Uterus (tissue), 3 donors: ENCODE measurements at regions not wholly inside any gene's neighbourhood (a gene's known extent, or its start where the extent isn't known, plus 50 kb on each side); places are given as distances from the start of the nearest gene placed in this dataset.

Experiments
- DNase-seq, 2 donors: peaks; one replicate each; pipeline ENCODE4 v3.0.0-alpha.2; 2019 to 2020
- H3K27ac ChIP-seq, 2 donors: fragments of 200-600 bp; sonication (generic); 1 replicate in 1 of 2; 2 replicates in 1 of 2; pipeline ENCODE4 v1.5.1; 2016 to 2018
- H3K27me3 ChIP-seq, 2 donors: fragments of 200-600 bp; sonication (generic); one replicate each; pipeline ENCODE4 v1.5.1; 2018 to 2019; ENCODE audit warnings: control low read depth in 1 of 2
- H3K36me3 ChIP-seq, 2 donors: fragments of 200-600 bp; sonication (generic); one replicate each; pipeline ENCODE4 v1.5.1; 2019; ENCODE audit warnings: control low read depth in 1 of 2
- H3K4me1 ChIP-seq, 2 donors: fragments of 200-600 bp; sonication (generic); one replicate each; pipeline ENCODE4 v1.5.1; 2018 to 2019; ENCODE audit warnings: control low read depth in 1 of 2
- H3K4me3 ChIP-seq, 2 donors: fragments of 200-600 bp; sonication (generic); 1 replicate in 1 of 2; 2 replicates in 1 of 2; pipeline ENCODE4 v1.5.1; 2018 to 2019; ENCODE audit warnings: mild to moderate bottlenecking in 1 of 2
- H3K9me3 ChIP-seq, 2 donors: fragments of 200-600 bp; sonication (generic); one replicate each; pipeline ENCODE4 v1.5.1; 2019; ENCODE audit warnings: control low read depth in 1 of 2
- CTCF ChIP-seq, 4 experiments: fragments of 200-600 bp in 2 of 4; fragments of 450-650 bp in 2 of 4; sonication (generic) in 2 of 4; IDR thresholded peaks; one replicate each; pipeline ENCODE4 v1.5.1; 2016 to 2019; ENCODE audit warnings: antibody characterized with exemption in 4 of 4, mild to moderate bottlenecking in 2 of 4, moderate library complexity in 1 of 4
- POLR2A ChIP-seq, 2 donors: fragments of 450-650 bp; IDR thresholded peaks; one replicate each; pipeline ENCODE4 v1.6.1; 2016; ENCODE audit warnings: antibody characterized with exemption in 2 of 2, mild to moderate bottlenecking in 1 of 2, moderate library complexity in 1 of 2
- intact Hi-C: fragments of 100-400 bp; cut with DNase I; formaldehyde crosslinking; loops from one replicate; pipeline ENCODE4 v1.15.1; 2023; ENCODE audit warnings: low total_unique reads
- donor health status: DM: yes; HTN: yes; CAD: no.

- Histone ChIP-seq H3K4me1 (no peaks in the 10 kb centered on the region), H3K27me3 (no peaks in the 10 kb centered on the region), H3K9me3 (no peaks in the 10 kb centered on the region), H3K27ac (no peak overlapping the region), H3K4me3 (no peak overlapping the region), H3K36me3 (no peaks in the 10 kb centered on the region)
- DNase-seq = no peak
- intact Hi-C loops = no loop called here
- TF ChIP-seq CTCF (IDR thresholded peaks at IDR 0.05) (peak in 3 of 4 experiments; percentile 9 to 41 (median 14)), POLR2A (IDR thresholded peaks at IDR 0.05) (no peak)
These were observed 76.0 kb downstream of the CHD9NB start for GRCh38 chr16:52976539-52977167.

- intact Hi-C loops = no loop called here
- TF ChIP-seq CTCF (IDR thresholded peaks at IDR 0.05) (no peak), POLR2A (IDR thresholded peaks at IDR 0.05) (no peak)
- no peak for DNase-seq
- H3K9me3 ChIP-seq = no peaks in the 10 kb centered on the region
- no peaks in the 10 kb centered on the region for H3K27me3 ChIP-seq
- H3K27ac ChIP-seq = no peak overlapping the region
- H3K36me3 ChIP-seq = no peaks in the 10 kb centered on the region
- H3K4me1 ChIP-seq = no peaks in the 10 kb centered on the region
- H3K4me3 ChIP-seq = no peak overlapping the region
These were observed 85.0 kb downstream of the CHD9NB start for GRCh38 chr16:52967744-52968143.

- DNase-seq = no peak
- intact Hi-C loops = no loop called here
- TF ChIP-seq POLR2A (IDR thresholded peaks at IDR 0.05) (no peak), CTCF (IDR thresholded peaks at IDR 0.05) (no peak)
- no peak overlapping the region for H3K27ac ChIP-seq
- H3K9me3 ChIP-seq = no peaks in the 10 kb centered on the region
- H3K36me3 ChIP-seq = no peaks in the 10 kb centered on the region
- no peak overlapping the region for H3K4me3 ChIP-seq
- no peaks in the 10 kb centered on the region for H3K4me1 ChIP-seq
- no peaks in the 10 kb centered on the region for H3K27me3 ChIP-seq
These were observed 88.4 kb downstream of the CHD9NB start for GRCh38 chr16:52964290-52964689.

GRCh38 chr16:52963855-52964242 lies 88.8 kb downstream of the CHD9NB start:
- TF ChIP-seq CTCF (IDR thresholded peaks at IDR 0.05) (no peak), POLR2A (IDR thresholded peaks at IDR 0.05) (no peak)
- no peaks in the 10 kb centered on the region for H3K9me3 ChIP-seq

GRCh38 chr16:52963212-52963854 lies 89.4 kb downstream of the CHD9NB start:
- no peaks in the 10 kb centered on the region for H3K4me1 ChIP-seq
- H3K27ac ChIP-seq = no peak overlapping the region
- DNase-seq = no peak
- intact Hi-C loops = no loop called here
- H3K4me3 ChIP-seq = no peak overlapping the region
- H3K9me3 ChIP-seq = no peaks in the 10 kb centered on the region
- TF ChIP-seq POLR2A (IDR thresholded peaks at IDR 0.05) (no peak), CTCF (IDR thresholded peaks at IDR 0.05) (no peak)
- H3K27me3 ChIP-seq = no peaks in the 10 kb centered on the region
- H3K36me3 ChIP-seq = no peaks in the 10 kb centered on the region

More at GRCh38 chr16:52963855-52964242, 88.8 kb downstream of the CHD9NB start:
- no peaks in the 10 kb centered on the region for H3K27me3 ChIP-seq
- no peak overlapping the region for H3K27ac ChIP-seq
- intact Hi-C loops = no loop called here
- no peak overlapping the region for H3K4me3 ChIP-seq
- no peaks in the 10 kb centered on the region for H3K36me3 ChIP-seq
- no peak for DNase-seq
- no peaks in the 10 kb centered on the region for H3K4me1 ChIP-seq
